Stimulated activated CD8-positive, alpha-beta memory T cell treated with anti-CD3 and anti-CD28 coated beads, Interleukin-4, amount 100 ng/mL, for 1 hour (primary cell): ENCODE measurements at regions not wholly inside any gene's neighbourhood (a gene's known extent, or its start where the extent isn't known, plus 50 kb on each side); places are given as distances from the start of the nearest gene placed in this dataset.

Experiments
- DNase-seq, 2 donors: peaks; one replicate each; pipeline ENCODE4 v3.0.0-alpha.2; 2020; ENCODE audit warnings: low read depth in 2 of 2, low spot score in 1 of 2

GRCh38 chr3:30486368-30486767, 120.0 kb upstream of the TGFBR2 start:
- no peak for DNase-seq

- no peak for DNase-seq
These were observed 118.2 kb upstream of the TGFBR2 start for GRCh38 chr3:30488070-30488756.

- no peak for DNase-seq
These were observed 113.8 kb upstream of the TGFBR2 start for GRCh38 chr3:30492322-30493192.

- DNase-seq = no peak
These were observed 112.5 kb upstream of the TGFBR2 start for GRCh38 chr3:30493911-30494311.

GRCh38 chr3:30495172-30496065, 111.0 kb upstream of the TGFBR2 start:
- DNase-seq = no peak

- no peak for DNase-seq
These were observed 110.1 kb upstream of the TGFBR2 start for GRCh38 chr3:30496066-30496966.

GRCh38 chr3:30498587-30498967, 107.8 kb upstream of the TGFBR2 start:
- DNase-seq = no peak

GRCh38 chr3:30500666-30501399, 105.6 kb upstream of the TGFBR2 start:
- DNase-seq = no peak

GRCh38 chr3:30501526-30501925, 104.9 kb upstream of the TGFBR2 start:
- DNase-seq = no peak

GRCh38 chr3:30502051-30502741, 104.2 kb upstream of the TGFBR2 start:
- no peak for DNase-seq

- no peak for DNase-seq
These were observed 103.7 kb upstream of the TGFBR2 start for GRCh38 chr3:30502742-30503073.

- no peak for DNase-seq
These were observed 103.0 kb upstream of the TGFBR2 start for GRCh38 chr3:30503446-30503845.

- DNase-seq = no peak
These were observed 101.5 kb upstream of the TGFBR2 start for GRCh38 chr3:30504939-30505338.

GRCh38 chr3:30505866-30506520, 100.4 kb upstream of the TGFBR2 start:
- DNase-seq = no peak

- no peak for DNase-seq
These were observed 98.1 kb upstream of the TGFBR2 start for GRCh38 chr3:30508339-30508738.

- DNase-seq = no peak
These were observed 95.8 kb upstream of the TGFBR2 start for GRCh38 chr3:30510596-30510995.

GRCh38 chr3:30511524-30512251, 94.7 kb upstream of the TGFBR2 start:
- DNase-seq = no peak

- no peak for DNase-seq
These were observed 93.8 kb upstream of the TGFBR2 start for GRCh38 chr3:30512576-30512975.
